Activated B cell treated with CpG ODN at 0.5 μM for 24 hours (primary cell): ENCODE measurements at regions not wholly inside any gene's neighbourhood (a gene's known extent, or its start where the extent isn't known, plus 50 kb on each side); places are given as distances from the start of the nearest gene placed in this dataset.

Source experiments
- ATAC-seq: fragments of 200-7000 bp; cut with Tn5 transposase; one replicate; pipeline ENCODE4 v1.10.0; 2021; ENCODE audit warnings: low read depth, mild to moderate bottlenecking, moderate library complexity
- CTCF ChIA-PET: fragments of 350-600 bp; sonication (Branson Sonifier 250); formaldehyde crosslinking; loops from one replicate; lab custom pipeline; 2021; ENCODE audit warnings: antibody characterized with exemption; lab: Charles Lee
- POLR2A ChIA-PET: fragments of 350-600 bp; sonication (Branson Sonifier 250); formaldehyde crosslinking; loops from one replicate; lab custom pipeline; 2021; ENCODE audit warnings: antibody characterized with exemption; lab: Charles Lee
- DNase-seq: peaks from one replicate; pipeline ENCODE4 v3.0.0; 2022
- H3K27ac Mint-ChIP-seq: one replicate; pipeline ENCODE4 v1.8.0; 2020; ENCODE audit warnings: mixed read lengths
- H3K27me3 Mint-ChIP-seq: one replicate; pipeline ENCODE4 v1.8.0; 2021; ENCODE audit warnings: mixed read lengths
- H3K36me3 Mint-ChIP-seq: one replicate; pipeline ENCODE4 v1.8.0; 2021; ENCODE audit warnings: low read depth, mixed read lengths
- H3K4me1 Mint-ChIP-seq: one replicate; pipeline ENCODE4 v1.8.0; 2021; ENCODE audit warnings: mixed read lengths
- H3K4me3 Mint-ChIP-seq: one replicate; pipeline ENCODE4 v1.8.0; 2020; ENCODE audit warnings: mild to moderate bottlenecking, mixed read lengths
- H3K9me3 Mint-ChIP-seq: one replicate; pipeline ENCODE4 v1.8.0; 2020; ENCODE audit warnings: mixed read lengths
- intact Hi-C: fragments of 100-400 bp; cut with micrococcal nuclease; formaldehyde crosslinking; loops from one replicate; pipeline ENCODE4 v1.15.1; 2024
- TF ChIP-seq, protein P1 (sequence below): fragments of 200-600 bp; IDR thresholded peaks from one replicate; pipeline ENCODE4 v1.8.0; 2022; ENCODE audit warnings: antibody characterized with exemption, mild to moderate bottlenecking

DNA sequence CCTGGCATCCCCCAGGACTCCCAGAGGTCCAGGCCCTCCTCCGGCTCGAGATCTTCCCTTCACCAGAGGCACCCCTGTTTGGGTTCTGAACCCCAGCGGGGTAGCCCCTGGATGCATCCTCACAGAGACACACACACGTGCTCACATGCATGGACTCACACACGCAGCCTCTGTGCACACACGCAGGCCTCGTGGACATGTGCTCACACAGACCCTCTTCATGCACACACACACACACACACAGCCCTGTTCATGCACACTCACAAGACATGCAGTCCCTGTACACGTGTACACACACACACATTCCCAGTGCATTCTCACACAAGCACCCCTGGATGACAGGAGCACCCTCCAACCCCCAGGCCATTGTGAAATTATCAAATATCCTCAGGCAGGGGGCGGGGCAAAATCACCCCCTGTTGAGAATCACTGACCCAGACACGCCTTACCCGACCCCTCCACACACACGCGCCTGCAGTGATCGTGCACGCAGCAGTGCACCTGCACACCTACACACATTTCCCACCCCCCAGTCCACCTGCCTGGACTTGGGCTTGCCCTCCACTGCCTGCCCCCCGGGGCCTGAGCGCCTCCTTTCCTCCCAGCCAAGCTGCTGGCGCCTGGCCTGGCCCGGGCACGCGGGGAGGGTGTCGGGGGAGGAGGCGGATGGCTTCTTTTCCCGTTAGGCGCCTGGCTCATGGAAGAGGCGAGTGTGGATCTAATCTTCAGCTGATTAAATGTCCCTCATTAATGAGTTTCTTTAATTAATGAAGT, 62.6 kb downstream of the ENGASE start:
- CTCF ChIA-PET, result no interaction called here
- TF ChIP-seq, protein P1, sequence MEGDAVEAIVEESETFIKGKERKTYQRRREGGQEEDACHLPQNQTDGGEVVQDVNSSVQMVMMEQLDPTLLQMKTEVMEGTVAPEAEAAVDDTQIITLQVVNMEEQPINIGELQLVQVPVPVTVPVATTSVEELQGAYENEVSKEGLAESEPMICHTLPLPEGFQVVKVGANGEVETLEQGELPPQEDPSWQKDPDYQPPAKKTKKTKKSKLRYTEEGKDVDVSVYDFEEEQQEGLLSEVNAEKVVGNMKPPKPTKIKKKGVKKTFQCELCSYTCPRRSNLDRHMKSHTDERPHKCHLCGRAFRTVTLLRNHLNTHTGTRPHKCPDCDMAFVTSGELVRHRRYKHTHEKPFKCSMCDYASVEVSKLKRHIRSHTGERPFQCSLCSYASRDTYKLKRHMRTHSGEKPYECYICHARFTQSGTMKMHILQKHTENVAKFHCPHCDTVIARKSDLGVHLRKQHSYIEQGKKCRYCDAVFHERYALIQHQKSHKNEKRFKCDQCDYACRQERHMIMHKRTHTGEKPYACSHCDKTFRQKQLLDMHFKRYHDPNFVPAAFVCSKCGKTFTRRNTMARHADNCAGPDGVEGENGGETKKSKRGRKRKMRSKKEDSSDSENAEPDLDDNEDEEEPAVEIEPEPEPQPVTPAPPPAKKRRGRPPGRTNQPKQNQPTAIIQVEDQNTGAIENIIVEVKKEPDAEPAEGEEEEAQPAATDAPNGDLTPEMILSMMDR, result no peak
- ATAC-seq, result no peak

DNA sequence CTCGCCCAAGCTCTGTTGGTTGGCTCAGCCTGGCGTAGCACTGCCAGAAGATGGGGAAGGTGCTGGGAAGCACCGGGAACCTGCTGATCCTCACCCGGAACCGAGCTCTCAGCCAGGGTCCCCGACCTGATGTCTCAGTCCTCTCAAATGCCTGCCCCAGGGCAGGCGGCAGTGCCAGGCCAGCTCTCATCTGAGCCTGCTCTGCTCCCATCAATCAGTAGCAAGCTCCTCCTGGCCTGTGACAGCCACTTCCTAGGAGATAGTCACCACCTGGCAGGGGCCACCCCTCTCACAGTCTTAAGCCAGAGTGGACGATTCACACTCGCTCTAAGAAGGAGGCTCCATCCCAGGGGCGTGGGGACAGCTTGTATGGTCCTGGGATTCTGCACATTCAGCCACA, 62.0 kb downstream of the ENGASE start:
- Mint-ChIP-seq H3K9me3 (no peaks in the 10 kb centered on the region), H3K4me3 (no peak overlapping the region), H3K27me3 (peaks cover 17% of the 10 kb centered on the region), H3K36me3 (no peaks in the 10 kb centered on the region), H3K27ac (no peak overlapping the region), H3K4me1 (no peaks in the 10 kb centered on the region)
- TF ChIP-seq, protein P1, result no peak
- intact Hi-C loops, result no loop called here
- DNase-seq (no peak), ATAC-seq (no peak)
- ChIA-PET CTCF (no interaction called here), POLR2A (no interaction called here)

More for the DNA sequence above, 62.6 kb downstream of the ENGASE start:
- Mint-ChIP-seq H3K27me3 (peaks cover 21% of the 10 kb centered on the region), H3K27ac (no peak overlapping the region), H3K4me3 (no peak overlapping the region), H3K9me3 (no peaks in the 10 kb centered on the region), H3K4me1 (no peaks in the 10 kb centered on the region), H3K36me3 (no peaks in the 10 kb centered on the region)
- no peak for DNase-seq
- intact Hi-C loops, result no loop called here
- POLR2A ChIA-PET, result no interaction called here
